Tibial nerve (tissue), 4 donors: ENCODE measurements at regions not wholly inside any gene's neighbourhood (a gene's known extent, or its start where the extent isn't known, plus 50 kb on each side); places are given as distances from the start of the nearest gene placed in this dataset.

Source experiments
- EP300 ChIP-seq, 2 donors: sonication (generic); formaldehyde crosslinking; IDR thresholded peaks; one replicate each; pipeline ENCODE4 v1.6.1; 2017; ENCODE audit warnings: antibody characterized with exemption in 2 of 2, mild to moderate bottlenecking in 1 of 2
- POLR2A ChIP-seq, 2 donors: fragments of 450-650 bp; IDR thresholded peaks; one replicate each; pipeline ENCODE4 v1.6.1; 2017; ENCODE audit warnings: antibody characterized with exemption in 2 of 2, mild to moderate bottlenecking in 2 of 2, moderate library complexity in 2 of 2
- TF ChIP-seq, protein P1 (sequence below), 5 experiments: fragments of 200-600 bp in 3 of 5; fragments of 450-650 bp in 2 of 5; sonication (generic) in 3 of 5; IDR thresholded peaks; one replicate each; pipeline ENCODE4 v1.5.1; 2016 to 2019; ENCODE audit warnings: antibody characterized with exemption in 5 of 5, mild to moderate bottlenecking in 3 of 5, moderate library complexity in 2 of 5

DNA sequence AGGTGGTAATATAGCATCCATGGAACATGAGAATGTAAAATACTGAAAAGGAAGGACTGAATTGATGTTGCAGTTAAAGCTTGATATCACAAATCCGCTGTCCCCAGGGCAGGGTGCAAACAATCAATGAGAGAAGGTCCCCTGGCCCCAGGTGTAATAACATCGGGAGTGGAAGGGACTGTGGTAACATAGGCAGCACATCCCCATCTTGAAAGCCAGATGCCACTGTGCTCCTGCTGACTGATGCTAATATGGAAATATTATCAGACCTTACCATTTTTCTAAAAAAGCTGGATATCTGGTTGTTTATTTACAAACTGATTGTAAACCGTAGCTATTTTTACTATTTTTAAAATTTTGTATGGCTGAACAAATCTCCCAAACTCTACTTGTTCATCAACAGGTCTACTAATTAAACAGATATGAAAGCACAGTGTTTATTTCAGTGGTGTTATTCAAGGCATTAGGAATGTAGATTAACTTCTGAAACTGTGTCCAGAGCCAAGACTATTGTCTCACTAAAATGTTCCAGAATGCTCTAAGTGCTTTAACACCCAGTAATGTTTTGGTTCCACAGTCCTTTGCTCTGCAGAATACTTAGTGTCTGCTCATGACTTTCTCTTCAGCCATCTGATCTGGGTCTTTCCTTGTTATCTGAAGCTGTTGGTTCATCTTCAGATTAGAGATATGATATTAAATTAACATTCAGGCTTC is 386.0 kb upstream of the RARB start:
- TF ChIP-seq, protein P1, sequence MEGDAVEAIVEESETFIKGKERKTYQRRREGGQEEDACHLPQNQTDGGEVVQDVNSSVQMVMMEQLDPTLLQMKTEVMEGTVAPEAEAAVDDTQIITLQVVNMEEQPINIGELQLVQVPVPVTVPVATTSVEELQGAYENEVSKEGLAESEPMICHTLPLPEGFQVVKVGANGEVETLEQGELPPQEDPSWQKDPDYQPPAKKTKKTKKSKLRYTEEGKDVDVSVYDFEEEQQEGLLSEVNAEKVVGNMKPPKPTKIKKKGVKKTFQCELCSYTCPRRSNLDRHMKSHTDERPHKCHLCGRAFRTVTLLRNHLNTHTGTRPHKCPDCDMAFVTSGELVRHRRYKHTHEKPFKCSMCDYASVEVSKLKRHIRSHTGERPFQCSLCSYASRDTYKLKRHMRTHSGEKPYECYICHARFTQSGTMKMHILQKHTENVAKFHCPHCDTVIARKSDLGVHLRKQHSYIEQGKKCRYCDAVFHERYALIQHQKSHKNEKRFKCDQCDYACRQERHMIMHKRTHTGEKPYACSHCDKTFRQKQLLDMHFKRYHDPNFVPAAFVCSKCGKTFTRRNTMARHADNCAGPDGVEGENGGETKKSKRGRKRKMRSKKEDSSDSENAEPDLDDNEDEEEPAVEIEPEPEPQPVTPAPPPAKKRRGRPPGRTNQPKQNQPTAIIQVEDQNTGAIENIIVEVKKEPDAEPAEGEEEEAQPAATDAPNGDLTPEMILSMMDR (IDR thresholded peaks at IDR 0.05): no peak
- TF ChIP-seq EP300 (IDR thresholded peaks at IDR 0.05) (no peak), POLR2A (IDR thresholded peaks at IDR 0.05) (no peak)
